ENCODE measurements at regions not wholly inside any gene's neighbourhood (a gene's known extent, or its start where the extent isn't known, plus 50 kb on each side); places are given as distances from the start of the nearest gene placed in this dataset.

DNA sequence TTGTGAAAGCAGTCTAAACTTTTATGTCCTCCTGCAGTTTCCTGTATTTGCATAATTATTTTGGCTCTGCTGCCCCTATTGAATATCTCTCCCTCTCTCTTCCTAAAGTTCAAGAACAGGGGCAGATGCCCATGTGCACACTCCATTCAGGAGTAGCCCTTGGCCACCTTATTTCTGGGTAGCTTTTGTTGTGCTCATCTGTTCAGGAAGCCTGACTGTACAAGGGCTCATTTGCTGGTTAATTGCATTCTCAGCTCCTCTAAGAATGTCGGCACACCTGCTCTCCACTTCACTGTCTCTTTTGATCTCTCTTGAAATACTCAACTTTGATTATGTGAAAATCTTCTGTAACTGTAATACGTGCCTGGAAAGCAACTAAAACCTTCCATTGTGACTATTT, 1378.8 kb upstream of the CDH8 start:
- CTCF ChIA-PET = no interaction called here
- intact Hi-C loops (cut with micrococcal nuclease; ENCODE audit: unreplicated experiment) = no loop called here

DNA sequence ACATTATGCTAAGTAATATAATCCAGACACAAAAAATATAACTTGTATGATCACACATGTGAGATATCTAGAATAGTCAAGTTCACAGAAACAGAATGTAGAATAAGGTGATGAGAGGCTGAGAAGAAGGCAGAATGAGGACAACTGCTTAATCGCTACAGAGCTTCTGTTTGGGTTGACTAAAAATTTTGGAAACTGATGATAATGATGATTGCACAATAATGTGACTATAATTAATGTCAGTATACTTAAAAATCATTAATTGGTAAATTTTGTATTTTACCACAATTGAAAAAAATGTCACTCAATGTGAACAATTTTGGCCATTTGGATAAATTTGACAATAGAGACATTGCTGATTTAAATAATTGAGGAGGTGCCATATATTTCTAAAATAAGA, 1374.4 kb upstream of the CDH8 start:
- intact Hi-C loops (cut with micrococcal nuclease; ENCODE audit: unreplicated experiment) = no loop called here
- no peaks in the 10 kb centered on the region for H3K36me3 ChIP-seq (ENCODE audit: control insufficient read depth, insufficient read depth, low read length)
- TF ChIP-seq TCF7L2 (IDR thresholded peaks at IDR 0.05; ENCODE audit: low read depth, low read length) (no peak), SIN3A (IDR thresholded peaks at IDR 0.05; ENCODE audit: borderline replicate concordance, insufficient read depth, low read depth, low read length) (no peak), POLR2AphosphoS5 (IDR thresholded peaks at IDR 0.05; ENCODE audit: low read depth, low read length) (no peak)
- TF ChIP-seq, protein P1, sequence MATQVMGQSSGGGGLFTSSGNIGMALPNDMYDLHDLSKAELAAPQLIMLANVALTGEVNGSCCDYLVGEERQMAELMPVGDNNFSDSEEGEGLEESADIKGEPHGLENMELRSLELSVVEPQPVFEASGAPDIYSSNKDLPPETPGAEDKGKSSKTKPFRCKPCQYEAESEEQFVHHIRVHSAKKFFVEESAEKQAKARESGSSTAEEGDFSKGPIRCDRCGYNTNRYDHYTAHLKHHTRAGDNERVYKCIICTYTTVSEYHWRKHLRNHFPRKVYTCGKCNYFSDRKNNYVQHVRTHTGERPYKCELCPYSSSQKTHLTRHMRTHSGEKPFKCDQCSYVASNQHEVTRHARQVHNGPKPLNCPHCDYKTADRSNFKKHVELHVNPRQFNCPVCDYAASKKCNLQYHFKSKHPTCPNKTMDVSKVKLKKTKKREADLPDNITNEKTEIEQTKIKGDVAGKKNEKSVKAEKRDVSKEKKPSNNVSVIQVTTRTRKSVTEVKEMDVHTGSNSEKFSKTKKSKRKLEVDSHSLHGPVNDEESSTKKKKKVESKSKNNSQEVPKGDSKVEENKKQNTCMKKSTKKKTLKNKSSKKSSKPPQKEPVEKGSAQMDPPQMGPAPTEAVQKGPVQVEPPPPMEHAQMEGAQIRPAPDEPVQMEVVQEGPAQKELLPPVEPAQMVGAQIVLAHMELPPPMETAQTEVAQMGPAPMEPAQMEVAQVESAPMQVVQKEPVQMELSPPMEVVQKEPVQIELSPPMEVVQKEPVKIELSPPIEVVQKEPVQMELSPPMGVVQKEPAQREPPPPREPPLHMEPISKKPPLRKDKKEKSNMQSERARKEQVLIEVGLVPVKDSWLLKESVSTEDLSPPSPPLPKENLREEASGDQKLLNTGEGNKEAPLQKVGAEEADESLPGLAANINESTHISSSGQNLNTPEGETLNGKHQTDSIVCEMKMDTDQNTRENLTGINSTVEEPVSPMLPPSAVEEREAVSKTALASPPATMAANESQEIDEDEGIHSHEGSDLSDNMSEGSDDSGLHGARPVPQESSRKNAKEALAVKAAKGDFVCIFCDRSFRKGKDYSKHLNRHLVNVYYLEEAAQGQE (IDR thresholded peaks at IDR 0.05; ENCODE audit: insufficient read depth in 1 of 2, low read depth in 2 of 2, low read length in 1 of 2) = no peak
- TF ChIP-seq, protein P2, sequence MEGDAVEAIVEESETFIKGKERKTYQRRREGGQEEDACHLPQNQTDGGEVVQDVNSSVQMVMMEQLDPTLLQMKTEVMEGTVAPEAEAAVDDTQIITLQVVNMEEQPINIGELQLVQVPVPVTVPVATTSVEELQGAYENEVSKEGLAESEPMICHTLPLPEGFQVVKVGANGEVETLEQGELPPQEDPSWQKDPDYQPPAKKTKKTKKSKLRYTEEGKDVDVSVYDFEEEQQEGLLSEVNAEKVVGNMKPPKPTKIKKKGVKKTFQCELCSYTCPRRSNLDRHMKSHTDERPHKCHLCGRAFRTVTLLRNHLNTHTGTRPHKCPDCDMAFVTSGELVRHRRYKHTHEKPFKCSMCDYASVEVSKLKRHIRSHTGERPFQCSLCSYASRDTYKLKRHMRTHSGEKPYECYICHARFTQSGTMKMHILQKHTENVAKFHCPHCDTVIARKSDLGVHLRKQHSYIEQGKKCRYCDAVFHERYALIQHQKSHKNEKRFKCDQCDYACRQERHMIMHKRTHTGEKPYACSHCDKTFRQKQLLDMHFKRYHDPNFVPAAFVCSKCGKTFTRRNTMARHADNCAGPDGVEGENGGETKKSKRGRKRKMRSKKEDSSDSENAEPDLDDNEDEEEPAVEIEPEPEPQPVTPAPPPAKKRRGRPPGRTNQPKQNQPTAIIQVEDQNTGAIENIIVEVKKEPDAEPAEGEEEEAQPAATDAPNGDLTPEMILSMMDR (IDR thresholded peaks at IDR 0.05) = no peak
- no peak overlapping the region for H3K4me3 ChIP-seq (ENCODE audit: low read depth in 2 of 2, low read length in 2 of 2)
- no peak for DNase-seq (ENCODE audit: low read depth, low spot score)
- no peaks in the 10 kb centered on the region for H3K4me1 ChIP-seq (ENCODE audit: control insufficient read depth, insufficient read depth, low read length)
- ChIA-PET CTCF (no interaction called here), POLR2A (no interaction called here)
- no peaks in the 10 kb centered on the region for H3K9me3 ChIP-seq (ENCODE audit: control insufficient read depth, insufficient read depth, low read depth, low read length)
- no peaks in the 10 kb centered on the region for H3K27me3 ChIP-seq (ENCODE audit: control insufficient read depth, insufficient read depth, low read length)
- in situ Hi-C loops (cut with HindIII; ENCODE audit: low pct_unique_long_range_greater_than_20kb, low sequenced_read_pairs) = no loop called here
- ATAC-seq = no peak
- no peak overlapping the region for H3K27ac ChIP-seq (ENCODE audit: low read length)
- no TSS peak for BruUV-seq (replicated peaks)

More for the DNA sequence above, 1378.8 kb upstream of the CDH8 start:
- in situ Hi-C loops (cut with HindIII; ENCODE audit: low pct_unique_long_range_greater_than_20kb, low sequenced_read_pairs) = no loop called here
- no peak for DNase-seq (ENCODE audit: low read depth, low spot score)
- POLR2A ChIA-PET = interaction anchor here (0.5 kb wide), 1 partner anchor 107 kb away, joined by 5 read pairs; no protein-coding TSS in a partner anchor
- H3K4me1 ChIP-seq (ENCODE audit: control insufficient read depth, insufficient read depth, low read length) = no peaks in the 10 kb centered on the region
- no peaks in the 10 kb centered on the region for H3K27me3 ChIP-seq (ENCODE audit: control insufficient read depth, insufficient read depth, low read length)
- H3K27ac ChIP-seq (ENCODE audit: low read length) = no peak overlapping the region
- H3K36me3 ChIP-seq (ENCODE audit: control insufficient read depth, insufficient read depth, low read length) = no peaks in the 10 kb centered on the region
- no peaks in the 10 kb centered on the region for H3K9me3 ChIP-seq (ENCODE audit: control insufficient read depth, insufficient read depth, low read depth, low read length)
- H3K4me3 ChIP-seq (ENCODE audit: low read depth in 2 of 2, low read length in 2 of 2) = no peak overlapping the region
- no peak for ATAC-seq
- BruUV-seq (replicated peaks) = no TSS peak
- TF ChIP-seq SIN3A (IDR thresholded peaks at IDR 0.05; ENCODE audit: borderline replicate concordance, insufficient read depth, low read depth, low read length) = no peak
- no peak for TF ChIP-seq TCF7L2 (IDR thresholded peaks at IDR 0.05; ENCODE audit: low read depth, low read length)
- TF ChIP-seq, protein P2 (IDR thresholded peaks at IDR 0.05) = no peak
- no peak for TF ChIP-seq POLR2AphosphoS5 (IDR thresholded peaks at IDR 0.05; ENCODE audit: low read depth, low read length)
- TF ChIP-seq, protein P1 (IDR thresholded peaks at IDR 0.05; ENCODE audit: insufficient read depth in 1 of 2, low read depth in 2 of 2, low read length in 1 of 2) = no peak
